K562 (cell line): ENCODE measurements at regions not wholly inside any gene's neighbourhood (a gene's known extent, or its start where the extent isn't known, plus 50 kb on each side); places are given as distances from the start of the nearest gene placed in this dataset.

Experiments used
- ATAC-seq: fragments of 200-7000 bp; cut with Tn5 transposase; 3 replicates; pipeline ENCODE4 v1.9.1; 2020; ENCODE audit warnings: moderate library complexity
- BruUV-seq: library from RNA; stranded (reverse); fragments of 400-500 nt; replicated peaks from 2 replicates; lab custom pipeline; 2021; lab: Mats Ljungman, UMichigan
- CTCF ChIA-PET: fragments of 300-600 bp; formaldehyde crosslinking; extraction: SDS; loops from one replicate; lab custom pipeline; 2021; ENCODE audit warnings: low intra/inter-chr PET ratio; lab: Yijun Ruan, JAX
- POLR2A ChIA-PET: fragments of 300-600, 350-650 bp; sonication (Branson Sonifier 250); formaldehyde crosslinking; extraction: SDS; loops from one replicate; lab custom pipeline; 2021; ENCODE audit warnings: antibody characterized with exemption, inconsistent platforms; lab: Yijun Ruan, JAX
- DNase-seq, 4 experiments: peaks; one replicate each; pipeline versions ENCODE4 v3.0.0 to v3.0.0-alpha.2; 2011 to 2018; ENCODE audit warnings: low spot score in 3 of 4, mixed read lengths in 3 of 4; ENCODE audit errors: extremely low read depth in 1 of 4
- FAIRE-seq: peaks from 2 replicates; lab custom pipeline; 2011; peaks lifted over from hg19 to GRCh38; lab: Jason Lieb, UNC
- H2AFZ ChIP-seq: 2 replicates; pipeline ENCODE4 v1.6.0; 2011; ENCODE audit warnings: low read depth, low read length, control low read depth, inconsistent platforms
- H3K27ac ChIP-seq: fragments of 200-600 bp; 3 replicates; pipeline ENCODE4 v1.8.0; 2011; ENCODE audit warnings: low read depth, mild to moderate bottlenecking, control low read depth, inconsistent platforms, low read length, moderate library complexity, mixed read lengths; ENCODE audit errors: extremely low read depth
- H3K27me3 ChIP-seq, 2 experiments: fragments of 300-600 bp in 1 of 2; 2 replicates in 1 of 2; 3 replicates in 1 of 2; pipeline versions ENCODE4 v1.6.0 to v1.8.0; 2011; ENCODE audit warnings: inconsistent platforms in 2 of 2, low read length in 2 of 2, mild to moderate bottlenecking in 1 of 2, mixed read lengths in 1 of 2, moderate library complexity in 1 of 2; ENCODE audit not compliant: control insufficient read depth in 2 of 2, insufficient read depth in 2 of 2
- H3K36me3 ChIP-seq: fragments of 300-600 bp; 3 replicates; pipeline ENCODE4 v1.8.0; 2011; ENCODE audit warnings: mild to moderate bottlenecking, low read length, inconsistent platforms; ENCODE audit not compliant: control insufficient read depth, insufficient read depth
- H3K4me1 ChIP-seq, 2 experiments: fragments of 200-600 bp in 1 of 2; replicated peaks in 1 of 2; 2 replicates in 1 of 2; 3 replicates in 1 of 2; pipeline versions ENCODE4 v1.5.1 to v1.8.0; 2011; ENCODE audit warnings: inconsistent platforms in 2 of 2, low read length in 2 of 2, mild to moderate bottlenecking in 1 of 2, mixed read lengths in 1 of 2, moderate library complexity in 1 of 2; ENCODE audit not compliant: control insufficient read depth in 2 of 2, insufficient read depth in 2 of 2
- H3K4me2 ChIP-seq: 2 replicates; pipeline ENCODE4 v1.6.1; 2011; ENCODE audit warnings: low read length, control low read depth, inconsistent platforms, mixed read lengths; ENCODE audit not compliant: insufficient read depth
- H3K4me3 ChIP-seq: fragments of 200-600 bp; sonication (generic), shearing (Covaris generic); 2 replicates; pipeline ENCODE4 v1.5.1; 2016; ENCODE audit warnings: control low read depth, inconsistent platforms
- H3K79me2 ChIP-seq: fragments of 200-600 bp; 3 replicates; pipeline ENCODE4 v1.8.0; 2011; ENCODE audit warnings: low read length, inconsistent platforms; ENCODE audit not compliant: control insufficient read depth, insufficient read depth
- H3K9ac ChIP-seq, 2 experiments: 2 replicates each; pipeline versions ENCODE4 v1.6.0 to v1.6.1; 2011; ENCODE audit warnings: low read depth in 2 of 2, low read length in 2 of 2, control low read depth in 1 of 2, inconsistent platforms in 1 of 2, mild to moderate bottlenecking in 1 of 2, mixed read lengths in 1 of 2; ENCODE audit not compliant: insufficient read depth in 1 of 2
- H3K9me1 ChIP-seq: one replicate; pipeline ENCODE4 v1.6.0; 2011; ENCODE audit warnings: inconsistent platforms, mild to moderate bottlenecking, low read length, moderate library complexity; ENCODE audit not compliant: control insufficient read depth, insufficient read depth
- H3K9me3 ChIP-seq: replicated peaks from 2 replicates; pipeline ENCODE4 v1.5.1; 2011; ENCODE audit warnings: low read depth, low read length, inconsistent platforms; ENCODE audit not compliant: control insufficient read depth, insufficient read depth
- H4K20me1 ChIP-seq: replicated peaks from 2 replicates; pipeline ENCODE4 v1.6.1; 2011; ENCODE audit warnings: low read length, inconsistent platforms, mixed read lengths; ENCODE audit not compliant: control insufficient read depth, insufficient read depth
- C11orf30 ChIP-seq: fragments of 450-650 bp; IDR thresholded peaks from 2 replicates; pipeline ENCODE4 v1.6.1; 2016; ENCODE audit warnings: low read depth, mild to moderate bottlenecking
- FOS ChIP-seq: IDR thresholded peaks from 3 replicates; pipeline ENCODE4 v1.6.1; 2011; ENCODE audit not compliant: insufficient read length; ENCODE audit errors: extremely low read depth
- RAD21 ChIP-seq, 2 experiments: fragments of 250-450 bp in 1 of 2; fragments of 450-650 bp in 1 of 2; sonication (Bioruptor Pico) in 1 of 2; formaldehyde crosslinking in 1 of 2; IDR thresholded peaks in 1 of 2; conservative IDR thresholded peaks in 1 of 2; 2 replicates each; pipeline versions ENCODE4 v1.4.0 to v1.8.0; 2020 to 2022; ENCODE audit warnings: mild to moderate bottlenecking in 2 of 2, moderate library complexity in 1 of 2
- YY1 ChIP-seq, 3 experiments: IDR thresholded peaks; 2 replicates each; pipeline ENCODE4 v1.6.1; 2011; ENCODE audit warnings: low read length in 2 of 3, mild to moderate bottlenecking in 2 of 3, moderate library complexity in 2 of 3, borderline replicate concordance in 1 of 3, control low read depth in 1 of 3, low read depth in 1 of 3; ENCODE audit not compliant: insufficient read depth in 3 of 3, insufficient replicate concordance in 2 of 3, control insufficient read depth in 1 of 3, insufficient read length in 1 of 3; ENCODE audit errors: extremely low read depth in 1 of 3
- ZKSCAN3 ChIP-seq: fragments of 250-450 bp; sonication (Bioruptor Pico); IDR thresholded peaks from 2 replicates; pipeline ENCODE4 v1.4.0; 2020
- ZNF146 ChIP-seq: IDR thresholded peaks from one replicate; pipeline ENCODE4 v1.6.1; 2018; ENCODE audit warnings: missing compliant biosample characterization; ENCODE audit not compliant: unreplicated experiment
- ZNF274 ChIP-seq: IDR thresholded peaks from 2 replicates; pipeline ENCODE4 v1.6.1; 2011; ENCODE audit warnings: low read depth, mild to moderate bottlenecking, low read length, moderate library complexity, borderline replicate concordance
- WGBS: fragments of 100-300 bp; shearing (Covaris generic); methylation state at CpG from one replicate; pipeline ENCODE4 v1.1.6; 2016; ENCODE audit warnings: low coverage, mixed read lengths; ENCODE audit not compliant: insufficient coverage; ENCODE audit errors: missing lambda C conversion rate; 5-methylcytosine and 5-hydroxymethylcytosine counted together
- in situ Hi-C: fragments of 300-500 bp; cut with MboI; formaldehyde crosslinking; loops from 4 replicates; pipeline ENCODE4 v1.15.0; 2018; ENCODE audit warnings: inconsistent platforms, mixed read lengths
- intact Hi-C: fragments of 100-400 bp; cut with micrococcal nuclease; formaldehyde crosslinking; loops from 2 replicates; pipeline ENCODE4 v1.14.2; 2022
- TF ChIP-seq, protein P1 (sequence below): fragments of 450-650 bp; IDR thresholded peaks from 2 replicates; pipeline ENCODE4 v1.6.1; 2016; ENCODE audit warnings: low read depth
- TF ChIP-seq, protein P2 (sequence below): fragments of 450-650 bp; IDR thresholded peaks from 2 replicates; pipeline ENCODE4 v1.6.1; 2016; ENCODE audit warnings: mild to moderate bottlenecking
- TF ChIP-seq, protein P3 (sequence below): sonication (generic); formaldehyde crosslinking; IDR thresholded peaks from 2 replicates; pipeline ENCODE4 v1.4.0; 2020; ENCODE audit warnings: mild to moderate bottlenecking, missing genetic modification reagents

DNA sequence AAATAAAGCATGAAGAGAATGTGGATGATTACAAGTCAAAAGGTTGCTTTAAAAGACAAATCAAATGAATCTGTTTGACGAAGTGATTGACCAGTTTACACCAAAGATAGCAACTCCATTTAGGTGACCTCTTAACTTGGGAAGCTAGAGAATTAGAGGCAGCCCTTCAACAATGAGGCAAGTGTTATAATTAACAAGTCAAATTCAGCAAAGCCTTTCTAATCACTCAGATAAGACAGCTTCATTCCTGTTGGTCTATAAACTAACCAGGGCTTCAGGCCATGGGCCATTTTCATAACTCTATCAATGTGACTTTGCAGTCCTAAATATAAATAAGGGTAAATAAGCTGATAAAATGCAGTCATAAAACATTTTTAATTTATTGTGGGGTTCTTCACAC, 712.2 kb upstream of the SEMA6A start:
- ATAC-seq, result no peak
- no peak overlapping the region for H3K4me2 ChIP-seq
- no peak for FAIRE-seq
- DNase-seq, result no peak
- ChIA-PET CTCF (no interaction called here), POLR2A (no interaction called here)
- H3K4me1 ChIP-seq, result no peaks in the 10 kb centered on the region
- H3K9ac ChIP-seq, result no peak overlapping the region
- no TSS peak for BruUV-seq
- no peak overlapping the region for H3K27ac ChIP-seq
- 0% methylated on average over 1 of the region's 1 CpG for WGBS
- intact Hi-C loops (no loop called here), in situ Hi-C loops (no loop called here)
- H3K9me1 ChIP-seq, result no peaks in the 10 kb centered on the region
- H3K36me3 ChIP-seq, result no peaks in the 10 kb centered on the region
- H2AFZ ChIP-seq, result no peak overlapping the region
- H4K20me1 ChIP-seq, result no peaks in the 10 kb centered on the region
- no peaks in the 10 kb centered on the region; the same call in 1 of the 2 replicates for H3K9me3 ChIP-seq
- H3K4me3 ChIP-seq, result no peak overlapping the region
- no peaks in the 10 kb centered on the region for H3K79me2 ChIP-seq
- H3K27me3 ChIP-seq, result no peaks in the 10 kb centered on the region
- TF ChIP-seq ZNF146 (CRISPR knock-in tag) (no peak), ZNF274 (no peak), ZKSCAN3 (no peak), YY1 (IDR thresholded peaks at IDR 0.05; ENCODE audit: borderline replicate concordance in 1 of 3, control insufficient read depth in 1 of 3, extremely low read depth in 1 of 3, insufficient read depth in 3 of 3, insufficient read length in 1 of 3, insufficient replicate concordance in 2 of 3, low read depth in 1 of 3, low read length in 2 of 3) (no peak), RAD21 (CRISPR knock-in tag; conservative IDR thresholded peaks at IDR 0.05 in 1 of 2, IDR thresholded peaks at IDR 0.05 in 1 of 2) (no peak), C11orf30 (no peak), FOS (no peak)
- TF ChIP-seq, protein P1, sequence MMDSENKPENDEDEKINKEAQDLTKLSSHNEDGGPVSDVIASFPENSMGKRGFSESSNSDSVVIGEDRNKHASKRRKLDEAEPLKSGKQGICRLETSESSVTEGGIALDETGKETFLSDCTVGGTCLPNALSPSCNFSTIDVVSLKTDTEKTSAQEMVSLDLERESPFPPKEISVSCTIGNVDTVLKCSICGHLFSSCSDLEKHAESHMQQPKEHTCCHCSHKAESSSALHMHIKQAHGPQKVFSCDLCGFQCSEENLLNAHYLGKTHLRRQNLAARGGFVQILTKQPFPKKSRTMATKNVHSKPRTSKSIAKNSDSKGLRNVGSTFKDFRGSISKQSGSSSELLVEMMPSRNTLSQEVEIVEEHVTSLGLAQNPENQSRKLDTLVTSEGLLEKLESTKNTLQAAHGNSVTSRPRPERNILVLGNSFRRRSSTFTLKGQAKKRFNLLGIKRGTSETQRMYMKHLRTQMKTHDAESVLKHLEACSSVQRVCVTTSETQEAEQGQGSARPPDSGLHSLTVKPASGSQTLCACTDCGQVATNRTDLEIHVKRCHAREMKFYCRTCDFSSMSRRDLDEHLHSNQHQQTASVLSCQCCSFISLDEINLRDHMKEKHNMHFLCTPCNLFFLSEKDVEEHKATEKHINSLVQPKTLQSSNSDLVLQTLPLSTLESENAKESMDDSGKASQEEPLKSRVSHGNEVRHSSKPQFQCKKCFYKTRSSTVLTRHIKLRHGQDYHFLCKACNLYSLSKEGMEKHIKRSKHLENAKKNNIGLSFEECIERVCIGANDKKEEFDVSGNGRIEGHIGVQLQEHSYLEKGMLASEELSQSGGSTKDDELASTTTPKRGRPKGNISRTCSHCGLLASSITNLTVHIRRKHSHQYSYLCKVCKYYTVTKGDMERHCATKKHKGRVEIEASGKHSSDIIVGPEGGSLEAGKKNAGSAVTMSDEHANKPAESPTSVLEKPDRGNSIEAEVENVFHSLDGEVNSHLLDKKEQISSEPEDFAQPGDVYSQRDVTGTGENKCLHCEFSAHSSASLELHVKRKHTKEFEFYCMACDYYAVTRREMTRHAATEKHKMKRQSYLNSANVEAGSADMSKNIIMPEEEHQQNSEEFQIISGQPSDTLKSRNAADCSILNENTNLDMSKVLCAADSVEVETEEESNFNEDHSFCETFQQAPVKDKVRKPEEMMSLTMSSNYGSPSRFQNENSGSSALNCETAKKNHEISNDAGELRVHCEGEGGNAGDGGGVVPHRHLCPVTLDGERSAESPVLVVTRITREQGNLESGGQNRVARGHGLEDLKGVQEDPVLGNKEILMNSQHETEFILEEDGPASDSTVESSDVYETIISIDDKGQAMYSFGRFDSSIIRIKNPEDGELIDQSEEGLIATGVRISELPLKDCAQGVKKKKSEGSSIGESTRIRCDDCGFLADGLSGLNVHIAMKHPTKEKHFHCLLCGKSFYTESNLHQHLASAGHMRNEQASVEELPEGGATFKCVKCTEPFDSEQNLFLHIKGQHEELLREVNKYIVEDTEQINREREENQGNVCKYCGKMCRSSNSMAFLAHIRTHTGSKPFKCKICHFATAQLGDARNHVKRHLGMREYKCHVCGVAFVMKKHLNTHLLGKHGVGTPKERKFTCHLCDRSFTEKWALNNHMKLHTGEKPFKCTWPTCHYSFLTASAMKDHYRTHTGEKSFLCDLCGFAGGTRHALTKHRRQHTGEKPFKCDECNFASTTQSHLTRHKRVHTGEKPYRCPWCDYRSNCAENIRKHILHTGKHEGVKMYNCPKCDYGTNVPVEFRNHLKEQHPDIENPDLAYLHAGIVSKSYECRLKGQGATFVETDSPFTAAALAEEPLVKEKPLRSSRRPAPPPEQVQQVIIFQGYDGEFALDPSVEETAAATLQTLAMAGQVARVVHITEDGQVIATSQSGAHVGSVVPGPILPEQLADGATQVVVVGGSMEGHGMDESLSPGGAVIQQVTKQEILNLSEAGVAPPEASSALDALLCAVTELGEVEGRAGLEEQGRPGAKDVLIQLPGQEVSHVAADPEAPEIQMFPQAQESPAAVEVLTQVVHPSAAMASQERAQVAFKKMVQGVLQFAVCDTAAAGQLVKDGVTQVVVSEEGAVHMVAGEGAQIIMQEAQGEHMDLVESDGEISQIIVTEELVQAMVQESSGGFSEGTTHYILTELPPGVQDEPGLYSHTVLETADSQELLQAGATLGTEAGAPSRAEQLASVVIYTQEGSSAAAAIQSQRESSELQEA, result no peak
- TF ChIP-seq, protein P2, sequence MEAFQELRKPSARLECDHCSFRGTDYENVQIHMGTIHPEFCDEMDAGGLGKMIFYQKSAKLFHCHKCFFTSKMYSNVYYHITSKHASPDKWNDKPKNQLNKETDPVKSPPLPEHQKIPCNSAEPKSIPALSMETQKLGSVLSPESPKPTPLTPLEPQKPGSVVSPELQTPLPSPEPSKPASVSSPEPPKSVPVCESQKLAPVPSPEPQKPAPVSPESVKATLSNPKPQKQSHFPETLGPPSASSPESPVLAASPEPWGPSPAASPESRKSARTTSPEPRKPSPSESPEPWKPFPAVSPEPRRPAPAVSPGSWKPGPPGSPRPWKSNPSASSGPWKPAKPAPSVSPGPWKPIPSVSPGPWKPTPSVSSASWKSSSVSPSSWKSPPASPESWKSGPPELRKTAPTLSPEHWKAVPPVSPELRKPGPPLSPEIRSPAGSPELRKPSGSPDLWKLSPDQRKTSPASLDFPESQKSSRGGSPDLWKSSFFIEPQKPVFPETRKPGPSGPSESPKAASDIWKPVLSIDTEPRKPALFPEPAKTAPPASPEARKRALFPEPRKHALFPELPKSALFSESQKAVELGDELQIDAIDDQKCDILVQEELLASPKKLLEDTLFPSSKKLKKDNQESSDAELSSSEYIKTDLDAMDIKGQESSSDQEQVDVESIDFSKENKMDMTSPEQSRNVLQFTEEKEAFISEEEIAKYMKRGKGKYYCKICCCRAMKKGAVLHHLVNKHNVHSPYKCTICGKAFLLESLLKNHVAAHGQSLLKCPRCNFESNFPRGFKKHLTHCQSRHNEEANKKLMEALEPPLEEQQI, result no peak
- TF ChIP-seq, protein P3, sequence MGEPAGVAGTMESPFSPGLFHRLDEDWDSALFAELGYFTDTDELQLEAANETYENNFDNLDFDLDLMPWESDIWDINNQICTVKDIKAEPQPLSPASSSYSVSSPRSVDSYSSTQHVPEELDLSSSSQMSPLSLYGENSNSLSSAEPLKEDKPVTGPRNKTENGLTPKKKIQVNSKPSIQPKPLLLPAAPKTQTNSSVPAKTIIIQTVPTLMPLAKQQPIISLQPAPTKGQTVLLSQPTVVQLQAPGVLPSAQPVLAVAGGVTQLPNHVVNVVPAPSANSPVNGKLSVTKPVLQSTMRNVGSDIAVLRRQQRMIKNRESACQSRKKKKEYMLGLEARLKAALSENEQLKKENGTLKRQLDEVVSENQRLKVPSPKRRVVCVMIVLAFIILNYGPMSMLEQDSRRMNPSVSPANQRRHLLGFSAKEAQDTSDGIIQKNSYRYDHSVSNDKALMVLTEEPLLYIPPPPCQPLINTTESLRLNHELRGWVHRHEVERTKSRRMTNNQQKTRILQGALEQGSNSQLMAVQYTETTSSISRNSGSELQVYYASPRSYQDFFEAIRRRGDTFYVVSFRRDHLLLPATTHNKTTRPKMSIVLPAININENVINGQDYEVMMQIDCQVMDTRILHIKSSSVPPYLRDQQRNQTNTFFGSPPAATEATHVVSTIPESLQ, result no peak
